OCI-LY7 (cell line): ENCODE measurements at regions not wholly inside any gene's neighbourhood (a gene's known extent, or its start where the extent isn't known, plus 50 kb on each side); places are given as distances from the start of the nearest gene placed in this dataset.

Experiments used
- BruUV-seq: library from RNA; stranded (reverse); fragments of 400-500 nt; replicated peaks from 2 replicates; lab custom pipeline; 2021; lab: Mats Ljungman, UMichigan
- CTCF ChIA-PET: fragments of 300-600 bp; sonication (Branson Sonifier 250); formaldehyde crosslinking; loops from one replicate; lab custom pipeline; 2022; ENCODE audit warnings: antibody characterized with exemption; ENCODE audit not compliant: unreplicated experiment; lab: Charles Lee
- POLR2A ChIA-PET: fragments of 300-600 bp; sonication (Branson Sonifier 250); formaldehyde crosslinking; loops from one replicate; lab custom pipeline; 2022; ENCODE audit warnings: antibody characterized with exemption; lab: Charles Lee
- DNase-seq: peaks from one replicate; pipeline ENCODE4 v3.0.0-alpha.2; 2015; ENCODE audit warnings: low spot score
- H2AFZ ChIP-seq: fragments of 200-600 bp; sonication (generic), shearing (Covaris generic); 2 replicates; pipeline ENCODE4 v1.6.1; 2014; ENCODE audit warnings: mild to moderate bottlenecking, antibody characterized with exemption, low read length, moderate library complexity
- H3K27ac ChIP-seq: fragments of 200-600 bp; sonication (generic); 2 replicates; pipeline ENCODE4 v1.5.1; 2014; ENCODE audit warnings: mixed run types, low read depth, mild to moderate bottlenecking, moderate library complexity, low read length, inconsistent platforms; ENCODE audit not compliant: poor library complexity, severe bottlenecking
- H3K36me3 ChIP-seq: fragments of 200-600 bp; sonication (generic); 2 replicates; pipeline ENCODE4 v1.6.1; 2014; ENCODE audit warnings: mild to moderate bottlenecking, antibody characterized with exemption, low read length, moderate library complexity, mixed read lengths; ENCODE audit not compliant: insufficient read depth
- H3K4me1 ChIP-seq: fragments of 200-600 bp; sonication (generic); 2 replicates; pipeline ENCODE4 v1.5.1; 2014; ENCODE audit warnings: mild to moderate bottlenecking, low read length; ENCODE audit not compliant: insufficient read depth, poor library complexity, severe bottlenecking
- H3K4me2 ChIP-seq: fragments of 200-600 bp; sonication (generic); 2 replicates; pipeline ENCODE4 v1.6.1; 2014; ENCODE audit warnings: mild to moderate bottlenecking, low read length
- H3K4me3 ChIP-seq: fragments of 200-600 bp; sonication (generic); 2 replicates; pipeline ENCODE4 v1.5.1; 2014; ENCODE audit warnings: mild to moderate bottlenecking, low read depth, low read length; ENCODE audit not compliant: poor library complexity, severe bottlenecking
- H3K79me2 ChIP-seq: fragments of 200-600 bp; sonication (generic); 2 replicates; pipeline ENCODE4 v1.6.1; 2016; ENCODE audit warnings: low read depth, mild to moderate bottlenecking, low read length, moderate library complexity, mixed read lengths; ENCODE audit not compliant: insufficient read depth
- H3K9me2 ChIP-seq: fragments of 200-600 bp; sonication (generic); 2 replicates; pipeline ENCODE4 v1.6.1; 2016; ENCODE audit warnings: mild to moderate bottlenecking, low read length, mixed read lengths; ENCODE audit not compliant: insufficient read depth
- H3K9me3 ChIP-seq: fragments of 200-600 bp; sonication (generic); 2 replicates; pipeline ENCODE4 v1.6.1; 2014; ENCODE audit warnings: mild to moderate bottlenecking, mixed run types, low read length, mixed read lengths
- H4K20me1 ChIP-seq: fragments of 200-600 bp; sonication (generic); 2 replicates; pipeline ENCODE4 v1.6.1; 2014; ENCODE audit warnings: mild to moderate bottlenecking, antibody characterized with exemption, low read length, moderate library complexity, mixed read lengths; ENCODE audit not compliant: insufficient read depth
- CTCF ChIP-seq: fragments of 200-600 bp; sonication (generic); conservative IDR thresholded peaks from 2 replicates; pipeline ENCODE4 v1.5.1; 2014; ENCODE audit warnings: mild to moderate bottlenecking, antibody characterized with exemption, low read length, moderate library complexity, mixed read lengths
- EZH2phosphoT487 ChIP-seq: fragments of 200-600 bp; sonication (generic); IDR thresholded peaks from 2 replicates; pipeline ENCODE4 v1.6.1; 2018; ENCODE audit warnings: low read depth, borderline replicate concordance, mild to moderate bottlenecking, mixed run types, antibody characterized with exemption, low read length, moderate library complexity, mixed read lengths
- intact Hi-C: fragments of 100-400 bp; cut with micrococcal nuclease; formaldehyde crosslinking; loops from one replicate; pipeline ENCODE4 v1.10.0; 2022; ENCODE audit not compliant: unreplicated experiment

- Histone ChIP-seq H3K27ac (no peak overlapping the region), H2AFZ (no peak overlapping the region), H3K4me1 (no peaks in the 10 kb centered on the region), H3K9me3 (no peaks in the 10 kb centered on the region), H4K20me1 (no peaks in the 10 kb centered on the region), H3K9me2 (no peaks in the 10 kb centered on the region), H3K79me2 (no peaks in the 10 kb centered on the region), H3K4me2 (no peak overlapping the region), H3K36me3 (no peaks in the 10 kb centered on the region), H3K4me3 (no peak overlapping the region)
- BruUV-seq, result no TSS peak
- ChIA-PET CTCF (no interaction called here), POLR2A (interaction anchor here (0.5 kb wide), 1 partner anchor 40 kb away, joined by 3 read pairs; no protein-coding TSS in a partner anchor)
- DNase-seq, result no peak
- TF ChIP-seq CTCF (no peak), EZH2phosphoT487 (no peak)
- intact Hi-C loops, result no loop called here
These were observed 686.4 kb downstream of the TLE1 start for GRCh38 chr9:81002906-81003305.

GRCh38 chr9:81002242-81002641, 687.1 kb downstream of the TLE1 start:
- Histone ChIP-seq H3K9me3 (no peaks in the 10 kb centered on the region), H2AFZ (no peak overlapping the region), H3K36me3 (no peaks in the 10 kb centered on the region), H3K4me3 (no peak overlapping the region), H3K9me2 (no peaks in the 10 kb centered on the region), H3K4me2 (no peak overlapping the region), H4K20me1 (no peaks in the 10 kb centered on the region), H3K4me1 (no peaks in the 10 kb centered on the region), H3K79me2 (no peaks in the 10 kb centered on the region), H3K27ac (no peak overlapping the region)
- intact Hi-C loops, result no loop called here
- ChIA-PET CTCF (interaction anchor here (0.6 kb wide), 1 partner anchor 637 kb away, joined by 3 read pairs; no protein-coding TSS in a partner anchor), POLR2A (no interaction called here)
- DNase-seq, result peak; percentile 18
- BruUV-seq, result no TSS peak
- TF ChIP-seq EZH2phosphoT487 (no peak), CTCF (no peak)

GRCh38 chr9:80995759-80996158, 693.6 kb downstream of the TLE1 start:
- TF ChIP-seq EZH2phosphoT487 (no peak), CTCF (no peak)
- no peaks in the 10 kb centered on the region for H3K9me2 ChIP-seq
- no peak overlapping the region for H3K4me3 ChIP-seq
- DNase-seq, result no peak
- no peak overlapping the region for H3K4me2 ChIP-seq
- H3K4me1 ChIP-seq, result no peaks in the 10 kb centered on the region
- H4K20me1 ChIP-seq, result no peaks in the 10 kb centered on the region
- H3K79me2 ChIP-seq, result no peaks in the 10 kb centered on the region
- H2AFZ ChIP-seq, result no peak overlapping the region
- ChIA-PET POLR2A (no interaction called here), CTCF (no interaction called here)
- H3K9me3 ChIP-seq, result no peaks in the 10 kb centered on the region
- no peaks in the 10 kb centered on the region for H3K36me3 ChIP-seq
- H3K27ac ChIP-seq, result no peak overlapping the region
- intact Hi-C loops, result no loop called here
- BruUV-seq, result no TSS peak
